RWPE1 (cell line): ENCODE measurements at regions not wholly inside any gene's neighbourhood (a gene's known extent, or its start where the extent isn't known, plus 50 kb on each side); places are given as distances from the start of the nearest gene placed in this dataset.

Experiments used
- CTCF ChIA-PET: fragments of 350-600 bp; sonication (Branson Sonifier 250); formaldehyde crosslinking; extraction: SDS; loops from one replicate; lab custom pipeline; 2021; lab: Yijun Ruan, JAX
- POLR2A ChIA-PET: fragments of 400-600 bp; formaldehyde crosslinking; extraction: SDS; loops from one replicate; lab custom pipeline; 2020; ENCODE audit warnings: antibody characterized with exemption; ENCODE audit not compliant: low non-redundant PET; lab: Yijun Ruan, JAX
- DNase-seq: peaks from one replicate; pipeline ENCODE4 v3.0.0; 2012; ENCODE audit warnings: low spot score
- H3K27ac ChIP-seq: fragments of 450-650 bp; 2 replicates; pipeline ENCODE4 v1.5.1; 2017
- TF ChIP-seq, protein P1 (sequence below): fragments of 450-650 bp; conservative IDR thresholded peaks from 2 replicates; pipeline ENCODE4 v1.5.1; 2017; ENCODE audit warnings: low read depth, mild to moderate bottlenecking

- TF ChIP-seq, protein P1, sequence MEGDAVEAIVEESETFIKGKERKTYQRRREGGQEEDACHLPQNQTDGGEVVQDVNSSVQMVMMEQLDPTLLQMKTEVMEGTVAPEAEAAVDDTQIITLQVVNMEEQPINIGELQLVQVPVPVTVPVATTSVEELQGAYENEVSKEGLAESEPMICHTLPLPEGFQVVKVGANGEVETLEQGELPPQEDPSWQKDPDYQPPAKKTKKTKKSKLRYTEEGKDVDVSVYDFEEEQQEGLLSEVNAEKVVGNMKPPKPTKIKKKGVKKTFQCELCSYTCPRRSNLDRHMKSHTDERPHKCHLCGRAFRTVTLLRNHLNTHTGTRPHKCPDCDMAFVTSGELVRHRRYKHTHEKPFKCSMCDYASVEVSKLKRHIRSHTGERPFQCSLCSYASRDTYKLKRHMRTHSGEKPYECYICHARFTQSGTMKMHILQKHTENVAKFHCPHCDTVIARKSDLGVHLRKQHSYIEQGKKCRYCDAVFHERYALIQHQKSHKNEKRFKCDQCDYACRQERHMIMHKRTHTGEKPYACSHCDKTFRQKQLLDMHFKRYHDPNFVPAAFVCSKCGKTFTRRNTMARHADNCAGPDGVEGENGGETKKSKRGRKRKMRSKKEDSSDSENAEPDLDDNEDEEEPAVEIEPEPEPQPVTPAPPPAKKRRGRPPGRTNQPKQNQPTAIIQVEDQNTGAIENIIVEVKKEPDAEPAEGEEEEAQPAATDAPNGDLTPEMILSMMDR = no peak
- no peak overlapping the region for H3K27ac ChIP-seq
- CTCF ChIA-PET = no interaction called here
- POLR2A ChIA-PET = no interaction called here
- no peak for DNase-seq
Observed at GRCh38 chr11:37755521-37755920, 1157.5 kb upstream of the RAG2 start.

- TF ChIP-seq, protein P1 = no peak
- CTCF ChIA-PET = interaction anchor here (0.7 kb wide), 1 partner anchor 18 kb away, joined by 3 read pairs; no protein-coding TSS in a partner anchor
- no peak overlapping the region for H3K27ac ChIP-seq
- DNase-seq = no peak
- POLR2A ChIA-PET = no interaction called here
Observed at GRCh38 chr11:37748641-37749040, 1150.6 kb upstream of the RAG2 start.

GRCh38 chr11:37747121-37747520, 1149.1 kb upstream of the RAG2 start:
- no peak overlapping the region for H3K27ac ChIP-seq
- ChIA-PET CTCF (no interaction called here), POLR2A (no interaction called here)
- TF ChIP-seq, protein P1 = no peak
- DNase-seq = no peak

DNA sequence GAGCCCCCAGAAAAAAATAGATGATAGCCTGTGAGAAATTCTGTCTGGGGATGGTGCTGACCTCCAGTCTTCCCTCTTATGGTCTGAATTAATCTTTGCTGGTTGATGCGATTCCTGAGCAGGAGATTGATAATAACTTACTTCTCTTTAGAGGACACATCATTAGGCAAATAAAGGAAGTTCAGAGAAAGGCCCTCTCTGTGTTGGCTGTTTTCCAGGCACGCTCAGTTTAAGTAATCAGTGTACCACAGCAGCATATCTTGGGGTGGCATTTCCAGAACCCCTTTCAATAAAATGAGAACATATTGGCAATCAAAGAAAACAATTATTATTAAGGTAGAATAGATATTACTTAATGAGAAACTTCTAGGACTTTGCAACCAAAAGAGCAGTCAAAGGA, 1129.3 kb upstream of the RAG2 start:
- TF ChIP-seq, protein P1 = no peak
- no peak for DNase-seq
- ChIA-PET CTCF (no interaction called here), POLR2A (no interaction called here)
- H3K27ac ChIP-seq = no peak overlapping the region

GRCh38 chr11:37724315-37724714, 1126.3 kb upstream of the RAG2 start:
- ChIA-PET CTCF (no interaction called here), POLR2A (no interaction called here)
- H3K27ac ChIP-seq = no peak overlapping the region
- no peak for DNase-seq
- TF ChIP-seq, protein P1 = no peak

DNA sequence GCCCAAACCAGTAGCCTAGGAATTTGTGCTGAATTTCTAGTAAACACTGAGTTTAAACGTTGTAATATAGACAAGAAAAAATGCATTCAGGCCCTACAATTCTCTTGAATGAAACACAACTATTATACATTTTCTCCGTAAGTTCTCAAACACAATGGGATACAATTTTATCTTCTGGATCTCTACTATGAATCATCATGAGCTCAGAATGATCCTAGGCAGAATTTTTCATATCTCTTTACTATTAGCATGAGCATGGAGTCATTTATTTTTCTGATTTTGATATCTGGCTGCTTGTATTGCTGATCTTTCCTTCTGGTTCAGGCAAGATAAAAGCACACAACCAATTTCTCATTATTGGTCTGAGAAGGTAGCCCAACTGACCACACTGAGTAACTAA, 1123.4 kb upstream of the RAG2 start:
- no peak overlapping the region for H3K27ac ChIP-seq
- TF ChIP-seq, protein P1 = no peak
- POLR2A ChIA-PET = no interaction called here
- DNase-seq = no peak
- CTCF ChIA-PET = interaction anchor here (0.6 kb wide), 1 partner anchor 860 kb away, joined by 3 read pairs; no protein-coding TSS in a partner anchor
